ENCODE measurements at regions not wholly inside any gene's neighbourhood (a gene's known extent, or its start where the extent isn't known, plus 50 kb on each side); places are given as distances from the start of the nearest gene placed in this dataset.

GRCh38 chr15:29880341-29880740, 58.1 kb upstream of the TJP1 start:
- no peaks in the 10 kb centered on the region for H3K79me2 ChIP-seq (ENCODE audit: insufficient read depth, low read length)
- no peak overlapping the region for H2AFZ ChIP-seq (ENCODE audit: low read length)
- H3K9me2 ChIP-seq (ENCODE audit: low read depth, low read length): no peaks in the 10 kb centered on the region
- no peaks in the 10 kb centered on the region for H3K9me3 ChIP-seq (ENCODE audit: low read length)
- H3K9ac ChIP-seq (ENCODE audit: low read length): no peak overlapping the region
- H3K27ac ChIP-seq (ENCODE audit: low read depth, low read length, poor library complexity, severe bottlenecking): no peak overlapping the region
- H3K4me3 ChIP-seq (ENCODE audit: low read depth, low read length, poor library complexity, severe bottlenecking): no peak overlapping the region
- H4K20me1 ChIP-seq (ENCODE audit: insufficient read depth, low read length): no peaks in the 10 kb centered on the region
- no peak overlapping the region for H3K4me2 ChIP-seq (ENCODE audit: low read length)
- no peaks in the 10 kb centered on the region for H3K4me1 ChIP-seq (ENCODE audit: insufficient read depth, low read length, severe bottlenecking)
- no peak for TF ChIP-seq EZH2 (IDR thresholded peaks at IDR 0.05; ENCODE audit: borderline replicate concordance, low read length)
- TF ChIP-seq, protein P1, sequence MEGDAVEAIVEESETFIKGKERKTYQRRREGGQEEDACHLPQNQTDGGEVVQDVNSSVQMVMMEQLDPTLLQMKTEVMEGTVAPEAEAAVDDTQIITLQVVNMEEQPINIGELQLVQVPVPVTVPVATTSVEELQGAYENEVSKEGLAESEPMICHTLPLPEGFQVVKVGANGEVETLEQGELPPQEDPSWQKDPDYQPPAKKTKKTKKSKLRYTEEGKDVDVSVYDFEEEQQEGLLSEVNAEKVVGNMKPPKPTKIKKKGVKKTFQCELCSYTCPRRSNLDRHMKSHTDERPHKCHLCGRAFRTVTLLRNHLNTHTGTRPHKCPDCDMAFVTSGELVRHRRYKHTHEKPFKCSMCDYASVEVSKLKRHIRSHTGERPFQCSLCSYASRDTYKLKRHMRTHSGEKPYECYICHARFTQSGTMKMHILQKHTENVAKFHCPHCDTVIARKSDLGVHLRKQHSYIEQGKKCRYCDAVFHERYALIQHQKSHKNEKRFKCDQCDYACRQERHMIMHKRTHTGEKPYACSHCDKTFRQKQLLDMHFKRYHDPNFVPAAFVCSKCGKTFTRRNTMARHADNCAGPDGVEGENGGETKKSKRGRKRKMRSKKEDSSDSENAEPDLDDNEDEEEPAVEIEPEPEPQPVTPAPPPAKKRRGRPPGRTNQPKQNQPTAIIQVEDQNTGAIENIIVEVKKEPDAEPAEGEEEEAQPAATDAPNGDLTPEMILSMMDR (IDR thresholded peaks at IDR 0.05; ENCODE audit: low read length): no peak
- no peaks in the 10 kb centered on the region for H3F3A ChIP-seq (ENCODE audit: insufficient read depth, low read length)
- H3K36me3 ChIP-seq (ENCODE audit: insufficient read depth, low read length): no peaks in the 10 kb centered on the region
- no peaks in the 10 kb centered on the region for H3K27me3 ChIP-seq (ENCODE audit: insufficient read depth, low read length)

DNA sequence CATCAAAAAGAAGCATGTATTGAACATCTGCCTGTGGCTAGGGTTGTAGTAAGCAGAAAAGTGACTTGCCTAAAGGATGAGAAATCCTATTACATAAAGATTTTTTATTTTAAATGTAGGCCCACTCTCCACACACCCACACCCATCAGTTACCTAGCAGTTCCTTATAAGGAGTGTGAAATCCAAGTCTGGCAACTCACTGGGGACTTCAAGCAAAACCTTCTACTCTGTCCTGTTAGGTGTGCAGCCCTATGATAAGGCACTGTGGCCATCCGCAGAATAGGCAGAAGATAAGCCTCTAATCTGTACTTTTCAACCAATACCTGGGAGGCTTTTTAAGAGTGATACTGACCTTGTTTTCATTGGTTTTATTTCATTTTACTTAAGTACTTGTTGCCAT, 52.7 kb upstream of the TJP1 start:
- Histone ChIP-seq H3K9me2 (ENCODE audit: low read depth, low read length) (no peaks in the 10 kb centered on the region), H3K36me3 (ENCODE audit: insufficient read depth, low read length) (no peaks in the 10 kb centered on the region), H3K79me2 (ENCODE audit: insufficient read depth, low read length) (no peaks in the 10 kb centered on the region), H3K27me3 (ENCODE audit: insufficient read depth, low read length) (no peaks in the 10 kb centered on the region), H3F3A (ENCODE audit: insufficient read depth, low read length) (no peaks in the 10 kb centered on the region), H2AFZ (ENCODE audit: low read length) (no peak overlapping the region), H3K4me2 (ENCODE audit: low read length) (no peak overlapping the region), H4K20me1 (ENCODE audit: insufficient read depth, low read length) (no peaks in the 10 kb centered on the region), H3K9me3 (ENCODE audit: low read length) (no peaks in the 10 kb centered on the region), H3K4me1 (ENCODE audit: insufficient read depth, low read length, severe bottlenecking) (no peaks in the 10 kb centered on the region), H3K27ac (ENCODE audit: low read depth, low read length, poor library complexity, severe bottlenecking) (no peak overlapping the region), H3K4me3 (ENCODE audit: low read depth, low read length, poor library complexity, severe bottlenecking) (no peak overlapping the region), H3K9ac (ENCODE audit: low read length) (no peak overlapping the region)
- TF ChIP-seq, protein P1 (IDR thresholded peaks at IDR 0.05; ENCODE audit: low read length): no peak
- TF ChIP-seq EZH2 (IDR thresholded peaks at IDR 0.05; ENCODE audit: borderline replicate concordance, low read length): no peak

- Histone ChIP-seq H3K9ac (ENCODE audit: low read length) (no peak overlapping the region), H3K4me2 (ENCODE audit: low read length) (no peak overlapping the region), H3K79me2 (ENCODE audit: insufficient read depth, low read length) (no peaks in the 10 kb centered on the region), H3K27me3 (ENCODE audit: insufficient read depth, low read length) (no peaks in the 10 kb centered on the region), H3F3A (ENCODE audit: insufficient read depth, low read length) (no peaks in the 10 kb centered on the region), H3K27ac (ENCODE audit: low read depth, low read length, poor library complexity, severe bottlenecking) (no peak overlapping the region), H3K4me1 (ENCODE audit: insufficient read depth, low read length, severe bottlenecking) (no peaks in the 10 kb centered on the region), H2AFZ (ENCODE audit: low read length) (no peak overlapping the region), H3K4me3 (ENCODE audit: low read depth, low read length, poor library complexity, severe bottlenecking) (no peak overlapping the region), H3K9me2 (ENCODE audit: low read depth, low read length) (no peaks in the 10 kb centered on the region), H3K36me3 (ENCODE audit: insufficient read depth, low read length) (no peaks in the 10 kb centered on the region), H4K20me1 (ENCODE audit: insufficient read depth, low read length) (no peaks in the 10 kb centered on the region), H3K9me3 (ENCODE audit: low read length) (no peaks in the 10 kb centered on the region)
- TF ChIP-seq, protein P1 (IDR thresholded peaks at IDR 0.05; ENCODE audit: low read length): no peak
- TF ChIP-seq EZH2 (IDR thresholded peaks at IDR 0.05; ENCODE audit: borderline replicate concordance, low read length): no peak
Measured at GRCh38 chr15:29873947-29874411, 51.7 kb upstream of the TJP1 start.
